Brain pericyte (primary cell): ENCODE measurements at regions not wholly inside any gene's neighbourhood (a gene's known extent, or its start where the extent isn't known, plus 50 kb on each side); places are given as distances from the start of the nearest gene placed in this dataset.

Experiments
- DNase-seq: peaks from one replicate; pipeline ENCODE4 v3.0.0-alpha.2; 2012; ENCODE audit warnings: low read depth, low spot score

DNA sequence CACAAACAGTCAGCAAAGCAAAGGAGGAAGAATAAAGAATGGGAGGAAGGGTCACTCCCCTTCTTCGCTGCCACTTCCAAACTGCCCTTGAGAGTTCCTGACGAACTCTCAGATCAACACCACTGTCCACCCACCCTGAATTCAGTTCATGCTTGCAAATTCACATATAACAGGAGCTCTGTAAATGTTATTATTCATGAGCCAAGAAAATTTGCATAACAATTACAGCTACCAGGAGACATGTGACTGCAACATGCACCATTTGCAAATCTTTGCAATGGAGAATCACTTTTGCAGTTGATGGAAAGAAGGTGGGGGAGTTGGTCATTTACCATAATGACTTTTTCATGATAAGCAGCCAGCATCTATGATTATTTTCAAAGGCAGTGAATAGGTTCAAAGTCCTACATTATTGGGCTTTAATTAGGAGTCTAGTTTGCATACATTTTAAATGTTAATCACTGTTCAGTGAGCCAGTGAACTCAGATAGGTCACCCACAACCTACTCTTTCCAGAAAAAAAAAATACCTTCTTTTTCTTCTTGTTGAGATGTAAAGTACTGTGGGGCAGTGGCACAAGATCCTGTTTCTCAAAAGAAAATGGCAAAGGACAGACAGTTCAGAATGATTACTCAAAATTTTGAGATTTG, 149.7 kb downstream of the CAAP1 start:
- DNase-seq, result no peak

DNA sequence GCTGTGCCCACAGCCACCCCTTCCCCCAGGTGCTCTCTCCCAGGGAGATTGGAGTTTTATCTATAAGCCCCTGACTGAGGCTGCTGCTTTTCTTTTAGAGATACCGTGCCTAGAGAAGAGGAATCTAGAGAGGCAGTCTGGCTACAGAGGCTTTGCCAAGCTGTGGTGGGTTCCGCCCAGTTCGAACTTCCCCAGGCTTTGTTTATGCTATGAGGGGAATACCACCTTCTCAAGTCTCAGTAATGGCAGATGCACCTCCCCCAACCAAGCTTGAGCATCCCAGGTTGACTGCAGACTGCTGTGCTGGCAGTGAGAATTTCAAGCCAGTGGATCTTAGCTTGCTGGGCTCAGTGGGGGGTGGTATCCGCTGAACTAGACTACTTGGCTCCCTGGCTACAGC, 157.4 kb downstream of the CAAP1 start:
- no peak for DNase-seq

DNA sequence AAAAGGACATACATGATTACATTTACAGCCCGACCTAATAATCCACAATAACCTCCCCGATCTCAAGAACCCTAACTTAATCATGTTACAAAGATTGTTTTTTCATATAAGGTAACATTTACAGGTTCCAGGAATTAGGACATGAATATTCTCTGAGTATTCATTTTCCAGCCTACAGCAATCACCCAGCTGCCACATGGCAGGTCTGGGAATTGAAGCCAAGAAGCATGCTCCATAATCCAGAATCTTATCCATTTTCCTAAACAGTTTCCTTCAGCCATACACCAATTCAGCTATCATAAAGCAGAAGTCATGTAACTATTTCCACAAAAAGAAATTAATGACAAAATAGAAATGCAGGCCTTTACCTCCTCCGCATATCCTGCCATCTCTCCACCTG, 163.4 kb downstream of the CAAP1 start:
- no peak for DNase-seq

DNA sequence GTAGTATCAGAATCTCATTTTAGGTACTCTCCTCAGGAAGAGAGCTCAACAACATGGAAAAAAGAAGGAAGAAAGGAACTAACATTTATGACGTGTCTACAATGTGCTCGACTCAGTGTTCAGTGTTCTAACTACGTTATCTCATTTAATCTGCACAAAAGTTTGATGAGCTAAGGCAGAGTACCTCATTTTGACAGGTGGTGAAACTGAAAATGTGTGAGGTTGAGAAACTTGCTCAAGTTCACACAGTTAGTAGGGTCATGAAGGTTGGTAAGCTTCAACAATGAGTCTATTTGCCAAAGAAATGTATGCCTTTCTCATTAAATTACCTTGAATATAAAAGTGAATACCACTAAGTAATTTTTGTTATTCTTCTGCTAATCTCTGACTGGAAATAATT, 165.1 kb downstream of the CAAP1 start:
- DNase-seq, result no peak

DNA sequence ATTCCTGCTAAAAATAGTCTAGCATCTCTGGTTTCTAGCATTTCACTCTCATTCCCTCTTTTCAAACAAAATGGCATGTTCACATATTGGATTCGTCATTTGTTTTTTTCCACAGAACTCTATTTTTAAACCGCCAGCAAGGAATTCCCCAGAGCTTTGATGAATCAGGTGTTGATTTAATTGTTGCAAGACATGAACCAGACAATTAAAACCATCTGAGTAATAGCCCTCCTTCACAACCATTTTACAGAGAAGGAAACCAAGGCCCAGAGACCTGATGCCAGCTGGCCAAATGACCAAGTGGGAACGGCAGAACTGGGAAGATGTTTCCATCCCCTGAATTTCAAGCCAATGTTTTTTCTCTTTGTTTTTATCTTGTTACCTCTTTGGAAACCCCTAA, 167.0 kb downstream of the CAAP1 start:
- no peak for DNase-seq

DNA sequence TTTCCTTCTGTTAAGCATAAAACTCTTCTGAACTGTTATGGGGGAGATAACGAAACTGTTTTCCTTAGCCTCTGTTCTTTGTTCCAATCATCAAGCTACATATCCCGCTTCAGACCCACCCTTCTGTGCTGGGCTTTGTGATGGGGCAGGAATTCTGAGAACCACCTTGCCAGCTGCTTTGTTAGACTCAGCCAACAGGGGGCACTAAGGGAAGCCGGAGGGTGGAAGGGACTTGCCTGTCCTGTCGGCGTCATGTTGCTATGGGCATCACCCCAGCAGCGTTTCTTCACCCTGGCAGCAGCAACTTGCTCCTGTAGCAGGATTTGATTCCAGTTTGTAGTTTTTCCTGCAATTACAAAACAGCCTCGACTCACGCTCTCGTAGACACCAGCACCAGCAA, 169.1 kb downstream of the CAAP1 start:
- DNase-seq, result no peak

DNA sequence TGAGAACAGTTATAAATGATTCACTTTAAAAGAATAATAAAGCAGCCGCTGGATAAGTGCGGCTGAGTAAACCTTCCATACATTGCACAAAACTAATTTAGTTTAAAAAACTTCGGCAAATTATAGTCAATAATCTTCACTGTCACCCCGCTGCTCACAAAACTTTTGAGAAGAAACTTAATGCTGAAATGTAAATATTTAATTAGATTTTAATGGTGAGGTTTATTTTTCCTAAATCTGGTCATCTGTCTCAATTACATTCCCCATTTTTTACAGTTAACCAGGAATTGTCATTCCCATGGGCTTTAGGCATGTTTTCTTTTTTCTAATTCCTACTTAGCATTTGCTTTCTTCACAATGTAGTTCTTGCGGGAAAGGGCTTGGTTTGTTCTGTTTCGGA, 169.8 kb downstream of the CAAP1 start:
- DNase-seq, result no peak

DNA sequence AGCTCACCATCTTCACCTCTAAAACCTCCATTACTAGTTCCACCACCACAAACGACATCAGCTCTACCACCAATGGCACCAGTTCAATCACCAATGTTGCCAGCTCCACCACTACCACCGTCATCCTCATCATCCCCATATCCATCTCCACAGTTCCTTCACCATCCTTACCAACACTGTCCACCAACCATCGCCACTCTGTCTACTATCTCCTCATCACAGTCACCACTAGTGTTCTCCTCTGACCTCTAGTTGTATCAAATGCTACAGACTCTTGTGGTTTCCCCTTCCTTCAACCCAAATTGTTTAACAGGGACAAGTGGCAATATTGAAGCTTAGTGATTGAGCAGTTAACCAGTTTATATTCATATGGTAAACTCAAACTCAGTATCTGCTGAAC, 182.6 kb downstream of the CAAP1 start:
- no peak for DNase-seq

DNA sequence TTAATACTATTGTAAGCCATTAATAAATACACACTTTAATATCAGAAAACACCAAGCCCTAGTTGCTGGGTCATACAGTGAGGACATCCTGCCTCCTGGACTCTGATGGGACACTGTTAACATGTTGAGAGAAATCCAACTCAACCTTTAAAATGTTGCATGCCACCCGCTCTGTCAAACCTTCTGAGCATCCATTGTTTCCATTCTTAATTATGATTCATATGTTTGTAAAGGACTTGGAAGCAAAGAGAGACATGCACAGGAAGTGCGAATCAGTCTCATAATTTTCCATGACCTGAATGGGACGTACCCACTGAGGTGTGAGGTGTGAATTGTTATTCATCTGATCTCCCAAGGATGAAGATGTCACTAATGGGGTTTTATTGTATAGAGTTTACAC, 186.4 kb downstream of the CAAP1 start:
- DNase-seq, result no peak

DNA sequence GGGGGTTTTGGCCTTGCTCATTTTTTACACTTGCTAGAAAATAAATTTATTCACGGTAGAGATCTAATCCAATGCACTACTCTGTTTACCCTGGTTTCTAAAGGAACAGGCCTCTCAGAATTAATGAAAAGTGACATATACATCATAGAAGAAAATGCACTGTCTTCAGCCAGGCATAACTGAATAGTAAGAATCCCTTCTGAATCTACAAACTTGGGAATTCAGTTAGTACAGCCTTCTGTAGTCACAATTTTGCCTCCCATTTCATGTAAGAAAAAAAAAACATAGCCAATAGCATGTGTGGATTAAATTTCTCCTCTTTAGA, 197.3 kb downstream of the CAAP1 start:
- no peak for DNase-seq

DNA sequence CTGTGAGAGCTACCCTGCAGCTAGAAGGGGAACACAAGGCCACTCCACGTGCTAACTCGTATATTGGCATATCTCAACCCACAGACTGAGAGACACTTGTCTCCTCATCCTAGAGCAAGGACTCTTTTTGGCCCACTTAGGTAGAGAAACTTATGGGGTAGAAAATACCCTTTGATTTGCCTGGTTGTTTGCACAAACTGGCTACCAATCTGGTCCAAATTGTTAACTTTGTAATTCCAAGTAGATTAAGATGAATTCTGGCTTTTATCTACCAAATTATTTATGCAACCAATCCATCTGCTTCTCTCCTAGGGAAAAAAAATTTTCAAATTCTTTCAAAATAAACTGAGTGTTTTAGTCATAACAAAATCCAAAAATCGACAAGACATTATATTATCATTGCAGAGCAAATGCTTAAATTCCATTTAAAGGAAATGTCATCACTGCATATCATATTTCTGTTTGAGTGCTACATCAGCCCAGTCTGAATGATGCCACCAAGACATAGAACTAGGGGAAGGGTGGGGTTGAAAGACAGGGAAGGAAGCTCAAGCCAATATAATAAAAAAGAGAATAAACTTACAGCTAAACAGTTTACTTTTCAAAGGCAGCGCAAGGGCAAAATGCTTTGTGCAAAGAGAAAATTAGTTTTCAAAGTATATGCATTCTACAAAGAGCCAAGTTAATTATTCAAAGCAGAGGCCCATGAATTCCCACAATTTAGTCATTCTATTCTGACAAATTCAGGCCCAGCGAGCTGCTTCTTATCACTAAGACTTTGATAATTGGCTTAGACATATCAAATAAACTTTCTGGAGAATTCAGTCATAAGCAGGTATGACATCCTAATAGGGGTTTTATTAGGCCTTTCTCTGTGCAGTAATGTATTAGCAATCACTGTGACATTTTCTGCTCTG, 198.0 kb downstream of the CAAP1 start:
- no peak for DNase-seq

DNA sequence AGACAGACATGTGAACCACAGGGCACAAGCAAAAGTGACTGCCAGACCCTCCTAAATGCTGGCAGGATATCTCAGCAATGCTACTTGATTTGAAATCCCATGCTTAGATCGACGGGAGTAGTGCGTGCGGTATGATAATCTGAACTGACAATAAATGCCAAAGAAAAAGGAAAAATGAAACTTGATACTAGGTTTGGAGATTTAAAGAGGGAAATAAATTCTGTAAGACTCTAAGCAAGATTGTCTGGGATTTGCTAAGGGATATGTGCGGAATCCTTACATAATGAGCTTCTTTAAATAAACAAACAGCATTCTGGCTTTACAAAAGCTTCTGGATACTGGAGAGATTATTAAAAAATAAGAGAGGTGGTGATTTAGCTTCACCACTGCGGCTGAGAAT, 203.6 kb downstream of the CAAP1 start:
- no peak for DNase-seq

DNA sequence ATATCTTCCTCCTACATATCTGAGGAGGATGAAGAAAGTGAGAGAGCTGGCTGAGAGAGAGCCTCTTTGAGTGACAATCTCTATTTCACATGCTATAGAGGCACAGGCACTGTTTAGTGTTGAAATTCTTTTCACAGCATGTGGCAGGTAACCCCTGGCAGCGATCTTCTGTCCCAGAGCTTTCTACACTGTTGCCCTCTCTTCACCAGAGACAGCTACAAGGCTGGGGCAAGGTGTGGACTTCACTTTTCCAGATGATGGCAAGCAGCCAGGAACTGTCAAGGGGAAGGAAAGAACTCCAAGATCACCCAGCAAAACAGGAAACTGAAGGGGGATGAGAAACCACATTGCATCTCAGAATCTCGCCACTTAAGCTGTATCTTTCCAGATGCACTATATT, 205.2 kb downstream of the CAAP1 start:
- DNase-seq, result no peak

DNA sequence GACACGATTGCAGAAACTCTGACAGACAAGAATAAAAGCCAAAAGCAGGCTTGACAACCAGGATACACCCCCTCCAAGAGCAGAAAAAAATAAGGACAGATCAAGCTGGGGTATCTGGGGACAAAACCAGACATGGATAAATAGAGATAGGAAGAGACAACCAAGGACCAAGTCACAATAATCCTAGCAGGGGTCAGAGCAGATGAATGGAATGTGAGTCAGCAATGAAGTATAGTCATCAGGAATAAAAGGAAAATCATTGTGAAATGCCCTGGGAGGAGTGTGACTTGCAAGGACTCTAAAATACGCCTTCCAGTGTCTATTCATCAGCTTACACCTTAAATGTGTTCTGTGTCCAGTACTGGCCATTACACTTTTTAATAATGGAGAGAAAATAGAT, 206.8 kb downstream of the CAAP1 start:
- no peak for DNase-seq

DNA sequence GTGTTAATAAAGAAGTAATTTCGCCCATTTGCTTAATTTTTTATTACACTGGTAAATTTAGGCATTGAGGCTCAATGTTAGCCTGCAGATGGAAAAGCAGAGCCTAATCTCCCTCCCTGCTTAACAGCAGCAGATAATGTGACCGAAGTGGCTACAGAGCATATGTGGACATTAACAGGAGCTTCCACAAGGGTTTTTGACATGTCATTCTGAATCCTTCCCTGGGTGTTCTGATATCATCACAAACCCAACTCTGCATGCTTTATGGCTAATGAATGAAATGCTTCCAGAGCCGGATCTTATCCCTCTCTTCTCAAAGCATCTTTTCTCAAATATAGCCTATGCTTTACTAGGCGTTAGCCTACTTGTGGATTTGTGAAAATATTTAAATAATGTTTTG, 208.6 kb downstream of the CAAP1 start:
- DNase-seq, result no peak

DNA sequence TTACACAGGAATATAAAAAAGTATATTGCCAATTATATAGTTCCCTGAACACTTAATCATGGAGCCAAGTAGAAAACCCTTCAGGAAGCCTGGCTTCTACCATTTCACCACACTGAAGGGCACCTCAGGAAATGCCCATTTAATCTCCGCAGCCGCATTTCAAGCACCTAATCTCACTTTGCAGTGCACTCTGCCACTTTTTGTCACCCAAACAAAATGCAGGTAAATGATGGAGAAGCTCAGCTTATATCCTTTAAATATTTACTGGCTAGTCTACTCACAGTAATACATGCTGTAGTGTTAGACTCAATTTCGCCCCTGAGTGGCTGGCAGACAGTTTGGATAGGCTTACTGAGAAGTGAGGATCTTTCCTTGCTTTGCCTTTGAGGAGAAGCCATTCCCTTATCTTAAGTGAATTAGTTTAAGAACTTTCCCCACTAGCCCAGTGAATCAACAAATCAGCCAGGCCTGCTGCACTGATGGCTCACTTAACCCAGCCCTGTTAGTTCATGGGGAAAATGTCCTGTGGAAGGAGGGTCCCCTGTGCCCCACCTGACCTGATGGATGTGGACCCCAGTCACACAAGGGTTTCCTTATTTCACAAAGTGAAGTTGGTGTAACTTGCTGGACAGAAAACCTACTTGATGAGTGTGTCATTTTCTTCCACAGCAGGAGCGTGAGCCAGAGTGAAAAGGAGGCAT, 209.7 kb downstream of the CAAP1 start:
- no peak for DNase-seq

DNA sequence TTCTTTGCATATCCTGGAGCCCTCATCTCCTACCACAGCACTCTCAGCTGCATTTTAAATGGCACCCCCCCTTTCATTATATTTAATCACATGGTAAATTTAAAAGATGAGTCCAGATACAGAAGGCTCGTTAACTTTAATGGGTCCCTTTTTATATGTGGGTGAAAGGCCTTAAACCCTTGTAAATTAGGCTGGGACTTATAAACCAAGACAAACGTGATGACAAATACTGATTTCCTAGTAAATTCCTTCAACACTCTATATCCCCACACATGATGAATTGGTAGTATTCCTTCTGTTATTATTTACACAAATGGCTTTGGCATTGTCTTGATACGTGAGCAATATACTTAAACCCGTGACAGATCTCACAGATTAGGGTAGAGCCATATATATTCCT, 210.6 kb downstream of the CAAP1 start:
- no peak for DNase-seq

DNA sequence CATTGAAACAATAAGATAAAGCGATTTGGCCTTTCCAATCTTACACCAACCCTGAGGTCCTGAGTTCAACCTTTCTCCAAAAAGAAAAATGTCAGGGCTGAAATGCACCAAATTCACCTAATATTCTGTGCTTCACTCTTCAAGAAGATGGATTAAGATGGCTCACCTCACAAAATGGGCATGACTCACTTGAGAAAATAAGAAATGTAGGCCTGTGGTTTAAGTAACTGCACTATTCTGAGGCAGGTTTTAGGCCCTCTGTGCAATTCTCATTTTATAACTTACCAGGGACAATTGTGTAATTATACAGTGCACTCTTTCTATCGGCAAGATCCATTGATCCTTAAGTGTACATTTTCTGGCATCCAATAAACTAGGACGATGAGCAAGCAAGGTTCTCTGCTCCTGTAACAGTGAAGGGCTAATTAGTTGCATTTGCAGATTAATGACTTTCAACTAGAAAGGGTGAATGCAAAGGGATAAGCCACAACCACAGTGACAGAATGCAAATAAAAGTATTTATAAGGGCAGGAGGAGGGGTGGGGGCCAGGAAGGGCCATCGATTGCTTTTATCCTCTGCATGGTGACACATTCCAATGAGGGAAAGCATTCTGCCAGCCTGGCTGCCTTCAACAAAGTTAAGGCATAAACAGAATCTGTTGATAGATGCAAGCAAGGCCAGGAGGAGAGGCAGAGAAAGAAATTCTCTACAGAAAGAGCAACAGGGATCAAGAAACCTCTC, 214.5 kb downstream of the CAAP1 start:
- DNase-seq, result no peak

DNA sequence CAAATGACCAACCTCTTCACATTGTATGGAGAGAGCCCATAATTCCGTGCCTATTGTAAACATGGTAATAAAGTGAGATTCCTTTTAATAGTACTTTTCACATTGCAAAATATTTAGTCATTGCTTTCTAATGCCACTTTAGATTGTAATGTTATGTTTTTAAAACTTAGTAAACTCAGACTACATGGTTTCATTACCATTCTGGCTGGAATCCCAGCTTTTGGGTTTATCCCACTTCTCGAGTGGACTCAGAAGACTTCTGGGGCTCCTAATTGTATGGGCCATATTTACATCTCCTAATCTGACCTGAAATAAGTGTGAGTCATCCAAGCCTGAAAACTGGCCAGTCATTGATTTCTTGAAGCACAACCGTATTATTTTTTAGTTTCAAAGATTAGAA, 217.6 kb downstream of the CAAP1 start:
- DNase-seq, result no peak

DNA sequence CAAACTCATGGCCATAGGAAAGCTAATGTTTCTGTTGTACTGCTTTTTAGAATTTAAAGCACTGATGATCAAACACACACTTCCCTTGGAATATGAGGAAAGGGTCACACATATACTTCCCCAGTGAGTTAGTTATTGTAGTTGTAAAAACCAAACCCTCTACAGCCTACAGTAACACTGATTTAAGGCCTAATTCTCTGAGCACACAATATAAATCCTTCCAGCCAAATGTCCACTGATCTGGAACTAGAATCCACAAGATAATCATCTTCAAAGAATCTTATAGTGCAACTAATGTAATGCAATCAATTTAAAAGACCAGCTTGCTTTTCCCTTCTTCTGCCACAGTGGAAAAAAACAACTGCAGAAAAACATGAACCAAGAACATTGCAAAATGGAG, 219.3 kb downstream of the CAAP1 start:
- DNase-seq, result no peak

DNA sequence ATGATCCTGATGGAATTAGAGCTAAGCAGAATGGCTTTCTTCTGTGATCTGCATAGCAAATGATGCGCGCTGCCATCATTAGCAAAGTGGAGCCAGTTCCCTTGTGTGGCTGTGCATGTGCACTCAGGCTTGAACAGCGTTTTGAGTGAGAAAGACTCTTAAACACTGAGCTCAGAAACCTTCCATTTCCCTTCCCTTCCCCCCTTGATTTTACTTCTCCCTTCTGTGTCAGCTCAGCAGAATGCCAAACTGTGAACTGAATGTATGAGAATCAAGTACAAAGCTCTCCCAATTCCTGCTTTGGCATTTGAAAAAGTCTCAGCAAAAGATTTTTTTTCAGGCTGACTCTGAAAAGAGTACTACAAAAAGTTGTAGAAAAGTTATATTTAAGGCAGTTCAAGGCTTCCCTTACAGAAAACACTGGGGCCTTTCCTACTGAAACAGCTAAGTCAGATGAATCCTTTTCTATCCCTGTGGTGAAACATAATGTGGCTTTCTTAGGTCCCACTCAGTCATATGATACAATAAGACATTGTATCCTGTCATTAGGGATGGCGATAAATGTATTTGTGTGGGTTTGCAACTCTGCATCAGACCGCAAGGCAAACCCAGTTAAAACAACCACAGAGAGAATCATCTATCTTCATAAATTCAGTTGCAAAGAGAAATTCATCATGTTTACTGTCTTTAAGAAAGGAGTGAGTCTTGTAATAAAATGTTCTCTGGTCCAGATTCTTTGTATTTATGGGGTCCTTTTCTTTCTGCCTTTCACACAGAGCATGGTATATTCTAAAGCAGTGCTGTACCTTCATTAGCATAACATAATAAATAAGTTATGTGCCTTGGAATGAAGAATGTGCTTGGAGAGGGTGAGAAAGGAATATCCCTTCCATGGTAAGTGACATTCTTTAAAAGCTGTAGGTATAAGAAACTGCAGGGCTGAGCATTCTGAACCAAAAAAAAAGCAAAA, 222.6 kb downstream of the CAAP1 start:
- no peak for DNase-seq
